Liver (tissue), 8 donors: ENCODE measurements at regions not wholly inside any gene's neighbourhood (a gene's known extent, or its start where the extent isn't known, plus 50 kb on each side); places are given as distances from the start of the nearest gene placed in this dataset.

Experiments
- DNase-seq: peaks from one replicate; pipeline ENCODE4 v3.0.0-alpha.2; 2017; ENCODE audit warnings: low spot score
- H3K27ac ChIP-seq, 2 donors: one replicate each; pipeline ENCODE4 v1.7.0; 2013; ENCODE audit warnings: inconsistent platforms in 2 of 2, low read length in 2 of 2, control low read depth in 1 of 2, low read depth in 1 of 2, mild to moderate bottlenecking in 1 of 2
- H3K27me3 ChIP-seq, 4 donors: one replicate each; pipeline versions ENCODE4 v1.6.1 to v1.7.0; 2013; ENCODE audit warnings: low read length in 3 of 4, inconsistent platforms in 1 of 4, mild to moderate bottlenecking in 1 of 4, moderate library complexity in 1 of 4; ENCODE audit not compliant: control insufficient read depth in 4 of 4, insufficient read depth in 4 of 4
- H3K36me3 ChIP-seq, 4 donors: one replicate each; pipeline versions ENCODE4 v1.6.1 to v1.7.0; 2013; ENCODE audit warnings: low read length in 3 of 4, mild to moderate bottlenecking in 3 of 4, low read depth in 1 of 4, moderate library complexity in 1 of 4; ENCODE audit not compliant: control insufficient read depth in 4 of 4, insufficient read depth in 3 of 4
- H3K4me1 ChIP-seq, 4 donors: one replicate each; pipeline versions ENCODE4 v1.6.1 to v1.7.0; 2013; ENCODE audit warnings: low read length in 3 of 4, mild to moderate bottlenecking in 3 of 4, moderate library complexity in 1 of 4; ENCODE audit not compliant: control insufficient read depth in 4 of 4, insufficient read depth in 4 of 4
- H3K4me3 ChIP-seq, 3 donors: one replicate each; pipeline versions ENCODE4 v1.6.1 to v1.7.0; 2013; ENCODE audit warnings: low read length in 3 of 3, control low read depth in 1 of 3, low read depth in 1 of 3, mild to moderate bottlenecking in 1 of 3
- H3K9ac ChIP-seq, 2 donors: one replicate each; pipeline ENCODE4 v1.7.0; 2013; ENCODE audit warnings: low read length in 2 of 2, mild to moderate bottlenecking in 2 of 2, moderate library complexity in 2 of 2, control low read depth in 1 of 2, low read depth in 1 of 2
- H3K9me3 ChIP-seq, 4 donors: one replicate each; pipeline versions ENCODE4 v1.6.1 to v1.7.0; 2013; ENCODE audit warnings: low read length in 3 of 4; ENCODE audit not compliant: control insufficient read depth in 4 of 4
- ATF3 ChIP-seq: IDR thresholded peaks from 2 replicates; pipeline ENCODE4 v1.6.1; 2016; ENCODE audit warnings: antibody characterized with exemption
- CTCF ChIP-seq: fragments of 150-350 bp; IDR thresholded peaks from 2 replicates; pipeline ENCODE4 v1.5.1; 2017; ENCODE audit warnings: improper control_type of control experiment, low read depth, low read length; ENCODE audit not compliant: missing input control
- EGR1 ChIP-seq, 2 donors: IDR thresholded peaks; 2 replicates each; pipeline ENCODE4 v1.6.1; 2016 to 2018; ENCODE audit warnings: antibody characterized with exemption in 2 of 2, low read depth in 2 of 2
- FOXA1 ChIP-seq: IDR thresholded peaks from 2 replicates; pipeline ENCODE4 v1.6.1; 2016; ENCODE audit warnings: antibody characterized with exemption
- FOXA2 ChIP-seq: IDR thresholded peaks from 2 replicates; pipeline ENCODE4 v1.6.1; 2016; ENCODE audit warnings: antibody characterized with exemption
- GABPA ChIP-seq, 2 donors: IDR thresholded peaks in 1 of 2; conservative IDR thresholded peaks in 1 of 2; 2 replicates each; pipeline ENCODE4 v1.6.1; 2016; ENCODE audit warnings: antibody characterized with exemption in 2 of 2, mild to moderate bottlenecking in 1 of 2, moderate library complexity in 1 of 2
- HNF4A ChIP-seq, 2 donors: conservative IDR thresholded peaks; 2 replicates each; pipeline ENCODE4 v1.6.1; 2016; ENCODE audit warnings: antibody characterized with exemption in 2 of 2, mild to moderate bottlenecking in 2 of 2
- HNF4G ChIP-seq: IDR thresholded peaks from 2 replicates; pipeline ENCODE4 v1.6.1; 2016; ENCODE audit warnings: antibody characterized with exemption
- JUND ChIP-seq, 2 donors: IDR thresholded peaks; 2 replicates each; pipeline ENCODE4 v1.6.1; 2016; ENCODE audit warnings: antibody characterized with exemption in 2 of 2
- MAX ChIP-seq: IDR thresholded peaks from 2 replicates; pipeline ENCODE4 v1.6.1; 2016; ENCODE audit warnings: antibody characterized with exemption
- NR2F2 ChIP-seq: IDR thresholded peaks from 2 replicates; pipeline ENCODE4 v1.6.1; 2016; ENCODE audit warnings: antibody characterized with exemption
- RAD21 ChIP-seq, 2 donors: IDR thresholded peaks; 2 replicates each; pipeline ENCODE4 v1.6.1; 2016; ENCODE audit warnings: antibody characterized with exemption in 2 of 2, mild to moderate bottlenecking in 2 of 2
- REST ChIP-seq: IDR thresholded peaks from 2 replicates; pipeline ENCODE4 v1.6.1; 2016; ENCODE audit warnings: antibody characterized with exemption, mild to moderate bottlenecking
- RXRA ChIP-seq, 2 donors: IDR thresholded peaks; 2 replicates each; pipeline ENCODE4 v1.6.1; 2017 to 2018; ENCODE audit warnings: antibody characterized with exemption in 2 of 2, mild to moderate bottlenecking in 1 of 2
- TAF1 ChIP-seq: conservative IDR thresholded peaks from 2 replicates; pipeline ENCODE4 v1.6.1; 2016; ENCODE audit warnings: antibody characterized with exemption, mild to moderate bottlenecking
- YY1 ChIP-seq: IDR thresholded peaks from 2 replicates; pipeline ENCODE4 v1.6.1; 2016; ENCODE audit warnings: antibody characterized with exemption, mild to moderate bottlenecking
- ZBTB33 ChIP-seq: IDR thresholded peaks from 2 replicates; pipeline ENCODE4 v1.6.1; 2016; ENCODE audit warnings: antibody characterized with exemption
- WGBS: extraction: QIAGEN DNeasy Blood & Tissue Kit; methylation state at CpG from one replicate; pipeline ENCODE4 v1.1.7; 2013; 5-methylcytosine and 5-hydroxymethylcytosine counted together
- donor health status: healthy.
- donor health status: healthy.
- donor health status: healthy.
- donor health status: healthy.
- donor health status: healthy.

- Histone ChIP-seq H3K27me3 (no peaks in the 10 kb centered on the region), H3K4me1 (no peaks in the 10 kb centered on the region), H3K9ac (no peak overlapping the region), H3K36me3 (no peaks in the 10 kb centered on the region), H3K9me3 (no peaks in the 10 kb centered on the region), H3K27ac (no peak overlapping the region), H3K4me3 (no peak overlapping the region)
- no peak for TF ChIP-seq HNF4A (conservative IDR thresholded peaks at IDR 0.05)
- no peak for TF ChIP-seq EGR1 (IDR thresholded peaks at IDR 0.05; ENCODE audit: low read depth in 2 of 2)
- TF ChIP-seq TAF1: no peak
- TF ChIP-seq FOXA2: no peak
- TF ChIP-seq JUND (IDR thresholded peaks at IDR 0.05): no peak
- TF ChIP-seq GABPA (IDR thresholded peaks at IDR 0.05 in 1 of 2, conservative IDR thresholded peaks at IDR 0.05 in 1 of 2): no peak
- TF ChIP-seq CTCF: no peak
- TF ChIP-seq NR2F2: no peak
- DNase-seq: no peak
- WGBS: 65% methylated on average over 3 of the region's 3 CpGs
Observed at GRCh38 chr14:34007902-34008301, 57.0 kb upstream of the EGLN3 start.

DNA sequence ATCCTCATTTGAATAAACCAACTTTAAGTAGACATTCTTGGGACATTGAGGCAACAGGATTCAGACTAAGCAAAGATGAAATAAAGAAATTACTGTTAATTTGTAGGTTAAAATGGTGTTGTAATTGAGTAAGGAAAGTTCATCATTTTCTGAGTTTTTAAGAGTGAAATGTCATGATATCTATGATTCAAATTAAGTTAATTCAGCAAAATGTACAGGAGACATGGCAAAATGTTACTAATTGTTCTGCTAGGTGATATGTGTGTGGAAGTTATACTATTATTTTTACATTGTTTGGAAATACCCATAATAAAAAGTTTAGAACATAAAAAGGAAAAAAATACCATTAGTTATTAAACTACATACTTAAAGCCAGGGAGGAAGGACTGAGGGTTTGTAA lies 55.0 kb upstream of the EGLN3 start:
- no peak overlapping the region for H3K27ac ChIP-seq
- no peaks in the 10 kb centered on the region for H3K9me3 ChIP-seq
- H3K27me3 ChIP-seq: no peaks in the 10 kb centered on the region
- DNase-seq: no peak
- H3K4me3 ChIP-seq: no peak overlapping the region
- no peak for TF ChIP-seq FOXA1
- H3K4me1 ChIP-seq: no peaks in the 10 kb centered on the region
- H3K36me3 ChIP-seq: no peaks in the 10 kb centered on the region
- no peak overlapping the region for H3K9ac ChIP-seq

- TF ChIP-seq RXRA (IDR thresholded peaks at IDR 0.05): no peak
- no peak for TF ChIP-seq RAD21 (IDR thresholded peaks at IDR 0.05)
- TF ChIP-seq FOXA1: no peak
- TF ChIP-seq TAF1: no peak
- no peak for TF ChIP-seq NR2F2
- no peak for TF ChIP-seq ATF3
- no peak for TF ChIP-seq REST
- no peak for TF ChIP-seq HNF4G
- no peak for TF ChIP-seq EGR1 (IDR thresholded peaks at IDR 0.05; ENCODE audit: low read depth in 2 of 2)
- TF ChIP-seq HNF4A (conservative IDR thresholded peaks at IDR 0.05): no peak
- TF ChIP-seq CTCF: no peak
- no peak for TF ChIP-seq MAX
- TF ChIP-seq GABPA (IDR thresholded peaks at IDR 0.05 in 1 of 2, conservative IDR thresholded peaks at IDR 0.05 in 1 of 2): no peak
- no peak for TF ChIP-seq JUND (IDR thresholded peaks at IDR 0.05)
- no peak for TF ChIP-seq ZBTB33
- TF ChIP-seq YY1: no peak
- TF ChIP-seq FOXA2: no peak
- Histone ChIP-seq H3K27me3 (no peaks in the 10 kb centered on the region), H3K9ac (no peak overlapping the region), H3K4me3 (no peak overlapping the region), H3K9me3 (no peaks in the 10 kb centered on the region), H3K4me1 (no peaks in the 10 kb centered on the region), H3K36me3 (no peaks in the 10 kb centered on the region), H3K27ac (no peak overlapping the region)
- 83% methylated on average over 3 of the region's 3 CpGs for WGBS
- no peak for DNase-seq
Observed at GRCh38 chr14:34004881-34005280, 54.0 kb upstream of the EGLN3 start.
